Fibroblast of mammary gland (primary cell): ENCODE measurements at regions not wholly inside any gene's neighbourhood (a gene's known extent, or its start where the extent isn't known, plus 50 kb on each side); places are given as distances from the start of the nearest gene placed in this dataset.
A peak's percentile ranks its signal among the peaks of the same experiment; 100 is the strongest.

Experiments used
- DNase-seq: peaks from one replicate; pipeline ENCODE4 v3.0.0-alpha.2; 2010; ENCODE audit warnings: low read depth
- H3K4me3 ChIP-seq: 2 replicates; pipeline ENCODE4 v1.5.1; 2011; ENCODE audit warnings: low read depth, mild to moderate bottlenecking, low read length, moderate library complexity; ENCODE audit not compliant: control insufficient read depth
- CTCF ChIP-seq: conservative IDR thresholded peaks from 2 replicates; pipeline ENCODE4 v1.5.1; 2011; ENCODE audit warnings: low read depth, low read length, inconsistent platforms; ENCODE audit not compliant: control insufficient read depth, insufficient read depth

- H3K4me3 ChIP-seq: no peak overlapping the region
- peak; percentile 95 for DNase-seq
- TF ChIP-seq CTCF: no peak
These were observed 50.5 kb upstream of the DST start for GRCh38 chr6:56693246-56693607.

GRCh38 chr6:56692523-56693245 is 50.0 kb upstream of the DST start:
- TF ChIP-seq CTCF: no peak
- peak overlapping the region; percentile 43 for H3K4me3 ChIP-seq

More at GRCh38 chr6:56692523-56693245, 50.0 kb upstream of the DST start:
- peak; percentile 84 for DNase-seq
